PC-9 (cell line): ENCODE measurements at regions not wholly inside any gene's neighbourhood (a gene's known extent, or its start where the extent isn't known, plus 50 kb on each side); places are given as distances from the start of the nearest gene placed in this dataset.

Experiments used
- BruUV-seq: library from RNA; stranded (reverse); fragments of 400-500 nt; replicated peaks from 2 replicates; lab custom pipeline; 2021; lab: Mats Ljungman, UMichigan
- CTCF ChIA-PET: fragments of 300-600 bp; sonication (Branson Sonifier 250); formaldehyde crosslinking; loops from one replicate; lab custom pipeline; 2022; ENCODE audit warnings: antibody characterized with exemption; lab: Charles Lee
- POLR2A ChIA-PET: fragments of 300-600 bp; sonication (Branson Sonifier 250); formaldehyde crosslinking; loops from one replicate; lab custom pipeline; 2022; ENCODE audit warnings: antibody characterized with exemption; ENCODE audit not compliant: unreplicated experiment; lab: Charles Lee
- DNase-seq, 2 experiments: peaks; one replicate each; pipeline versions ENCODE4 v3.0.0 to v3.0.0-alpha.2; 2015 to 2022; ENCODE audit warnings: mixed read lengths in 1 of 2
- H2AFZ ChIP-seq: fragments of 200-600 bp; sonication (generic); 2 replicates; pipeline ENCODE4 v1.8.1; 2017; ENCODE audit warnings: antibody characterized with exemption
- H3F3A ChIP-seq: fragments of 200-600 bp; sonication (generic); 2 replicates; pipeline ENCODE4 v1.8.1; 2017; ENCODE audit warnings: antibody characterized with exemption, mild to moderate bottlenecking, low read depth; ENCODE audit not compliant: insufficient read depth
- H3K27ac ChIP-seq: fragments of 200-600 bp; sonication (generic); 2 replicates; pipeline ENCODE4 v1.6.1; 2016; ENCODE audit warnings: mixed run types
- H3K27me3 ChIP-seq: fragments of 200-600 bp; sonication (generic); 2 replicates; pipeline ENCODE4 v1.6.1; 2016; ENCODE audit warnings: low read depth, mixed run types; ENCODE audit not compliant: insufficient read depth
- H3K36me3 ChIP-seq: fragments of 200-600 bp; sonication (generic); 2 replicates; pipeline ENCODE4 v1.6.1; 2016; ENCODE audit warnings: low read depth, mixed run types
- H3K4me1 ChIP-seq: fragments of 200-600 bp; sonication (generic); replicated peaks from 2 replicates; pipeline ENCODE4 v1.6.1; 2016; ENCODE audit warnings: mixed run types; ENCODE audit not compliant: insufficient read depth
- H3K4me2 ChIP-seq: fragments of 200-600 bp; sonication (generic); 2 replicates; pipeline ENCODE4 v1.6.1; 2017; ENCODE audit warnings: mixed run types
- H3K4me3 ChIP-seq: fragments of 200-600 bp; sonication (generic); 2 replicates; pipeline ENCODE4 v1.6.1; 2016; ENCODE audit warnings: mixed run types
- H3K79me2 ChIP-seq: fragments of 200-600 bp; sonication (generic); 2 replicates; pipeline ENCODE4 v1.6.1; 2017; ENCODE audit warnings: low read depth, mixed run types
- H3K9me2 ChIP-seq: fragments of 200-600 bp; sonication (generic); 2 replicates; pipeline ENCODE4 v1.8.1; 2017; ENCODE audit warnings: mild to moderate bottlenecking; ENCODE audit not compliant: insufficient read depth
- H3K9me3 ChIP-seq: fragments of 200-600 bp; sonication (generic); 2 replicates; pipeline ENCODE4 v1.8.1; 2016; ENCODE audit warnings: low read depth; ENCODE audit not compliant: insufficient read depth
- H4K20me1 ChIP-seq: fragments of 200-600 bp; sonication (generic); 2 replicates; pipeline ENCODE4 v1.8.1; 2017; ENCODE audit not compliant: insufficient read depth
- CTCF ChIP-seq: fragments of 200-600 bp; sonication (generic); conservative IDR thresholded peaks from 2 replicates; pipeline ENCODE4 v1.6.1; 2017; ENCODE audit warnings: mixed run types, antibody characterized with exemption, mild to moderate bottlenecking, moderate library complexity
- EZH2 ChIP-seq: fragments of 200-600 bp; sonication (generic); IDR thresholded peaks from 2 replicates; pipeline ENCODE4 v1.8.0; 2017; ENCODE audit warnings: antibody characterized with exemption, low read depth
- intact Hi-C: fragments of 100-400 bp; cut with micrococcal nuclease; formaldehyde crosslinking; loops from one replicate; pipeline ENCODE4 v1.10.0; 2022; ENCODE audit not compliant: unreplicated experiment

DNA sequence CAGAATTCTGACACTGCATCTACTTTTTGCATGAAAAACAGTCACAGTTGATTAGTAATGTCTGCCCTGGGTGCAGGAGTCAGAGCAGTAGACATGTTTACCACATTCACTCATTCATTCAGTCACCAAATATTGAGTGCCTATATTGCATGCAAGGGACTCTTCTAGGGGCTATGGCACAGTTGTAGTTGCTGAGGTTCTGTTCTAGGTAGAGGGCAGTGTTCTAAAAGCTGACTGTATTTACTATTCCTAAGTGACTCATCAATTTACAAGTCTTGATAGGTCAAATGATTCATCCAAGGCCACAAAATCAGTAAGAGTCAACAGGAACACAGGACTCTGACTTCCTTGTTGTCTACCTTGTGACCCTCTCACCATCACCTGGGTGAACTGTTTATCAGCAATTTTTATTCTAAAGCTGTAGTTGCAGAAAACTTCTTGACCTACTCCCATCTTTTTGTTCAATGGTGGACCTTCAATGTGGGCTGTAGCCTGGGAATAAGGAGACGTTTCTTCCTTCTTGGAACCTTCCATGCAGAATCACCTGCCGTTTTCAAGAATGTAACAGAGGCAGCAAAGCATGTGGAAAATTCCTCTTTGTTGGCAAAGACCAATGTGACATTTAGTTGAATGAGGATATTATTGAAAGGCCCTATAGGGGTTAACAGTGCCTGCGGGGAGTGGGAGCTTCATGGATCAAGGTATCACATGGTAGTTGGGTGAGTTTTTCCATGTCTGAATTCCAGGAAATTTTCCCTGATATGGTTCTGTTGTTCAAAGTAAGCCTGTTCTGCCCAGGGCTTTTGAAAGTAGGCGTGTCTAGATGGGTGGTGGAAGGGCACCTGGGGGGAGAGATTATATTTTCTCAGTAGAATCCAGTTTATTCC, 223.2 kb downstream of the KTN1 start:
- H3K4me1 ChIP-seq, result peaks cover 38% of the 10 kb centered on the region
- TSS peak; percentile 31 for BruUV-seq
- H3F3A ChIP-seq, result peaks cover 13% of the 10 kb centered on the region
- ChIA-PET CTCF (no interaction called here), POLR2A (no interaction called here)
- no peaks in the 10 kb centered on the region for H3K27me3 ChIP-seq
- TF ChIP-seq CTCF, result peak; percentile 54; the same call in 1 of the 2 replicates
- no peak for TF ChIP-seq EZH2
- peak overlapping the region; percentile 78 for H3K27ac ChIP-seq
- H3K79me2 ChIP-seq, result no peaks in the 10 kb centered on the region
- peaks cover 15% of the 10 kb centered on the region for H3K9me3 ChIP-seq
- peak; percentile 27 to 97 for DNase-seq
- no peaks in the 10 kb centered on the region for H3K36me3 ChIP-seq
- no peaks in the 10 kb centered on the region for H4K20me1 ChIP-seq
- 0 out of 2 replicates have a peak overlapping the region, but pooled peaks have one; percentile 24 for H3K4me3 ChIP-seq
- peak overlapping the region; percentile 53 for H3K4me2 ChIP-seq
- no peaks in the 10 kb centered on the region for H3K9me2 ChIP-seq
- 0 out of 2 replicates have a peak overlapping the region, but pooled peaks have one; percentile 18 for H2AFZ ChIP-seq
- intact Hi-C loops, result loop anchor here (1.0 to 10.0 kb wide), 3 partner anchors 23 to 672 kb away; no protein-coding TSS in a partner anchor

GRCh38 chr14:55803873-55804553, 224.0 kb downstream of the KTN1 start:
- H3K79me2 ChIP-seq, result no peaks in the 10 kb centered on the region
- H4K20me1 ChIP-seq, result no peaks in the 10 kb centered on the region
- peaks cover 13% of the 10 kb centered on the region for H3F3A ChIP-seq
- peak overlapping the region; percentile 78 for H3K27ac ChIP-seq
- no peaks in the 10 kb centered on the region for H3K9me2 ChIP-seq
- ChIA-PET CTCF (no interaction called here), POLR2A (no interaction called here)
- H3K4me3 ChIP-seq, result no peak overlapping the region
- peaks cover 15% of the 10 kb centered on the region for H3K9me3 ChIP-seq
- H3K4me2 ChIP-seq, result peak overlapping the region; percentile 53
- no peaks in the 10 kb centered on the region for H3K36me3 ChIP-seq
- TF ChIP-seq CTCF, result no peak
- TF ChIP-seq EZH2, result no peak
- DNase-seq, result no peak
- peaks cover 38% of the 10 kb centered on the region for H3K4me1 ChIP-seq
- intact Hi-C loops, result loop anchor here (1.0 to 10.0 kb wide), 4 partner anchors 24 to 671 kb away; no protein-coding TSS in a partner anchor
- H3K27me3 ChIP-seq, result no peaks in the 10 kb centered on the region
- 0 out of 2 replicates have a peak overlapping the region, but pooled peaks have one; percentile 18 for H2AFZ ChIP-seq
- BruUV-seq, result no TSS peak

DNA sequence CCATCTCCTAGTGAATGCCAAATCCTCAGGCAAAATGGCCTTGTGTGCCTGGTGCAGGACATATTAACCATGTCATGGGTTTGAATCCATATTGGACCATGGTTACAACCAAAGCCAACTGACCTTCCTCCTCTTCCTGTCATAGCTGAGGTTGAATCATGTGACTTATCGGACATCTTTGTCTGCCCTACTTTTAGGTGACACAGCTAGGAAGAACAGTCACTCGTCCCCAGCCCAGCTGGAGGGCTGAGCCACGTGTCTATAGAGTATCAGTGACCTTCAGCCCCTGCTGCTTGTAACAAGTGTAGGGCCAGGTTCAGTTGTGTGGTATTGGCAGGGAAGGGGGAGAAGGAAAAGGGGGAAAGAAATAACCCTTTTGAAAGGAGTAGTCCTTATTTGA, 225.2 kb downstream of the KTN1 start:
- H4K20me1 ChIP-seq, result no peaks in the 10 kb centered on the region
- no peaks in the 10 kb centered on the region for H3K27me3 ChIP-seq
- H3K36me3 ChIP-seq, result no peaks in the 10 kb centered on the region
- no TSS peak for BruUV-seq
- DNase-seq, result no peak
- H3K27ac ChIP-seq, result no peak overlapping the region
- ChIA-PET CTCF (no interaction called here), POLR2A (no interaction called here)
- H3K4me2 ChIP-seq, result no peak overlapping the region
- no peak overlapping the region for H3K4me3 ChIP-seq
- no peak overlapping the region for H2AFZ ChIP-seq
- peaks cover 13% of the 10 kb centered on the region for H3F3A ChIP-seq
- peaks cover 34% of the 10 kb centered on the region for H3K4me1 ChIP-seq
- no peaks in the 10 kb centered on the region for H3K9me2 ChIP-seq
- H3K9me3 ChIP-seq, result peaks cover 15% of the 10 kb centered on the region
- intact Hi-C loops, result loop anchor here (10.0 kb wide), 1 partner anchor 670 kb away; no protein-coding TSS in a partner anchor
- H3K79me2 ChIP-seq, result no peaks in the 10 kb centered on the region
- no peak for TF ChIP-seq EZH2
- no peak for TF ChIP-seq CTCF
